Fibroblast of peridontal ligament (primary cell): ENCODE measurements at regions not wholly inside any gene's neighbourhood (a gene's known extent, or its start where the extent isn't known, plus 50 kb on each side); places are given as distances from the start of the nearest gene placed in this dataset.

Source experiments
- DNase-seq: peaks from one replicate; pipeline ENCODE4 v3.0.0-alpha.2; 2010; ENCODE audit errors: extremely low read depth

GRCh38 chr5:158026304-158027031 lies 167.5 kb upstream of the CLINT1 start:
- DNase-seq = peak; percentile 99

DNA sequence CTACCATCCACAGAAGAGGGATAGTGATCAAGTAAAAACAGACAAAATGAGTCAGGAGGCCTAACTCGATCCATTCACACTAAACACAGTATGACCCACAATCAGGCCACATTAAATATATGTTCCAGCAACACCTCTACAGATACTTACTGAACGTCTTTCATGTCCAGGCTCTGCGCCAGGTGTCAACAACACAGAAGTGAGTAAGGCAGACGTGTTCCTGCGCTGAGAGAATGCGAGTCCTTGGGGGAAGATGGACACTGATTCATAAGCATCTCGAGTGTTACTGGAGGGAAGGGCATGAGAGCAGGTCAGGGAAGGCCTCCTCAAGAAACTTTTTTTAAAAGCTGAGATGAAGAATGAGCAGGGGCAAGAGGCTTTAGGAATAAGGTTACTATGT lies 164.3 kb upstream of the CLINT1 start:
- DNase-seq = no peak

GRCh38 chr5:158022837-158023236 lies 163.9 kb upstream of the CLINT1 start:
- DNase-seq = no peak

DNA sequence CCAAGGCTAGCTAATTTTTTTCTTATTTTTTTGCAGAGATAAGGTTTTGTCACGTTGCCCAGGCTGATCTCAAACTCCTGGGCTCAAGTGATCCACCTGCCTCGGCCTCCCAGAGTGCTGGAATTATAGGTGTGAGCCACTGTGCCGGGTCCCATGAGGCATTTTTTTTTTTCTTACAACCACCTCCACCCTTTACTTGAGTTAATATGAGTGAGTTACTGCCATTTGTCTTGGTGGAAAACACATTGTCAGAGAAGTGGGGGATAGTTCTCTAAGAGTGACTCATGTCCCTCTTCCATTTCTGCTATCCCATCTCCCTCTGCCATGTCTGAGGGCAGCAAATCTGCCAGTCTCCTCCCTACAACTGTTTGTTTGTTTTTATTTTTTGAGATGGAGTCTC lies 163.4 kb upstream of the CLINT1 start:
- no peak for DNase-seq

GRCh38 chr5:158020555-158021418 lies 161.8 kb upstream of the CLINT1 start:
- no peak for DNase-seq

DNA sequence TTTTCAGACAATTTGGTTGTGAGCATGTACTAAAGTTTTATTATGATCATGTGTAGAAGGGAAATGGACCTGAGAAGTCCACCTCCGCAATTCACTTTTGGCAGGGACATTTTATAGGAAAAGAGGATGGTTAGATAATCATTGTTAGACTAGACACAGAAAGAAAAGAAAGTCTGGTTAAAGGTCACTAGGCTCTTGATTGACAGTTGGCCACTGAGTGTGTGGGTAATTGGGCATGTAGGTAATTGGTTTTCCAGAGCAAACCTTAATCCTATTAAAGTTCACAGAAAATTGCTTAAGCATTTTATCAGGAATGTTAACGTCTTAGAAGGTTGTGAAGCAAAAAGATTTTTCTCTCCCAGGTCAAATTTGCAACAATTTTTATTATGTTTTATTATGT lies 158.5 kb upstream of the CLINT1 start:
- DNase-seq = no peak

GRCh38 chr5:158014372-158014771 lies 155.4 kb upstream of the CLINT1 start:
- DNase-seq = no peak

GRCh38 chr5:158013939-158014338 lies 155.0 kb upstream of the CLINT1 start:
- peak; percentile 38 for DNase-seq

DNA sequence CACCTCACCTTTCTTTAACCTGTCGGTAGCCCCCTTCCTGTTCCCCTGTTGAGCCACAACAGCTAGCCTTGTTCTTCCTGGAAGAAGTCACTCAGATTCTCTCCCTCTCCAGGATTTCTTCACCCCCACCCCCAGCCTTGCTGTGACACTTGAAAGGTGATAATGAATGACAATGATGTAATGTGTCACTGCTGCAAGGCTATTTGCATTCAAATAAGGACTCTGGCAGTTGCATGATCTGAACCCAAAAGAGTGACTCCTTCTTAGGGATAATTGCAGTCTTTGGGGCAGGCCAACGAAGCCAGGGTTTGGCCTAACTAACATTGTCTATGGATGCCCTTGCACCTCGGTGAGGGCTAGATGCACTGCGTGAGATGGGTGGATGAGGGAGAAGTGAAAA lies 154.4 kb upstream of the CLINT1 start:
- DNase-seq = no peak

DNA sequence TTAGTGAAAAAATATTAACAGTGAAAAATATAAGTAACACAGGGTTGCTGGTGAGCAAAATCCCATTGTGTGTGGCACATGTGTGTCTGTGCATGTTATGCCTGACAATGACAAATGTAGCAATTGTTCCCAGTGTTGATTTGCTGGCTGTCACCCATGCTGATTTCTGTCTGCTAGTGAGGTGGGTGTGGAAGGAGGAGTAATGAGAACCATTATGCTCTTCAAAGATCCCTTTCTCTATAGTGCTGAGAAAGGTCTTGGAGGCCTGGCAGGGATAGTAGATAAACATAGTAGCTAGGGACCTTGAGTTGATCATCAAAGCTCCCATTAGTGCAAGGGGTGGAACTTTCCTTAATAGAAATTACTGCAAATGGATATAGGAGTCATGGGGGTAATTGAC lies 152.5 kb upstream of the CLINT1 start:
- DNase-seq = no peak

DNA sequence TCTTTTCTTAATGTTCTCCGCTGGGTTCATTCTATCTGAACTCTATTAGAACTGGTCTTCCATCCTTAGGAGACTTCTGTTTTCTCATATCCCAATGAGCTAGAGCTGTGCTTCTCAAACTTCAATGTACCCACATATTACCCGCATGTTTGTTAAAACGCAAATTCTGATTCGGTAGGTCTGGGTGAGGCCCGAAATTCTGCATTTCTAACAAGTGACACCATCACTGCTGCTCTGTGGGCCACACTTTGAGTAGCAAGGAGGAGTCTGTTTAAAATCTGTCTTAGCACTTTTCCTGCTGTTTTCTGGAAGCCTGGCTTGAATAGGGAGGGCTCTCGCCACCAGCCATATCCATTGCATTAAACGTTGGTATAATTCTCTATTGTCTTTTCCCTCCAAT lies 151.9 kb upstream of the CLINT1 start:
- DNase-seq = no peak

GRCh38 chr5:158007336-158007735 lies 148.4 kb upstream of the CLINT1 start:
- DNase-seq = no peak

- DNase-seq = no peak
These were observed 140.8 kb upstream of the CLINT1 start for GRCh38 chr5:157999696-158000095.

- DNase-seq = peak; percentile 55
These were observed 139.1 kb upstream of the CLINT1 start for GRCh38 chr5:157997991-157998504.

DNA sequence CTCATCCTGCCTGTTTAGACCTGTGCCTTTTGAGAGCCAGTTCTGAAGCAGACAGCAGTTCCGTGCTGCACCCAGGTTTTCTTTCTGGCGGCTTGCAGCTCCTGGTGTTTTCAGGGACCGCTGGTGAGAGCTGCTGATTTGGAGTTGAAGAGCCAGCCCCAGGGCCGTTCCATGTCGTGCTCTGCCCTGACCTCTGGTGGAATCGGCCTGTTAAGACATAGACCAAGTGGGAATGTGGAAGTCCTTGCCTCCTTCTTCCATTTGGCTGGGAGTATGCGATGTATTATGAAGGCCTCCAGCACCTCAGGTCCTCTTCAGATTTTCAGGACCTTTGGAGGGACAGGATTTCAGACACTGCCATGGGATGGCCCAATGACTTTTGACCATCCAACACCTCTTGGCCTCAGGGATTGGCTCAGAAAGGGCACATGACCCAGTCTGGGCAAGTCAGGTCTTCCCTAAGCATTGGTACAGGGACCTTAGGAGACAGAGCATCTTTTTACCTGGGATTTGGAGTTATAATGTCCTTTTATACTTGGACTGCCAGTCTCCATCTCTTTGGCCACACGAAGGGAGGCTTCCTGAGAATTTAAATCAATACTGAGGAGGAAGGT lies 136.1 kb upstream of the CLINT1 start:
- peak; percentile 77 for DNase-seq

GRCh38 chr5:157993986-157994691 lies 135.2 kb upstream of the CLINT1 start:
- peak; percentile 40 for DNase-seq

DNA sequence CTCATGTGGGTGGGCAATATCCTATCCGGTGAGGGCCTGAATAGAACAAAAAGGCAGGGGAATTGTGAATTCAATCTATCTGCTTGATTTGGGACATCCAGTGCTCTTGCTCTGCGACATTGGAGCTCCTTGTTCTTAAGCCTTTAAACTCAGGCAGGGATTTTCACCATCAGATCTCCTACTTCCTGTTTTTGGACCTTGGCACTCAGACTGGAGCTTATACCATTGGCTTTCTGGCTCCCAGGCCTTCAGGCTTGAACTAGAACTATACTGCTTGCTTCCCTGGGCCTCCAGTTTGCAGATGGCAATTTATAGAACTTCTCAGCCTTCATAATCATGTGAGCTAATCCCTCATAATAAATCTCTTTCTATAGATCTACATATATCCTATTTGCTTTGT lies 134.3 kb upstream of the CLINT1 start:
- DNase-seq = no peak

- DNase-seq = no peak
These were observed 131.7 kb upstream of the CLINT1 start for GRCh38 chr5:157990583-157991181.

DNA sequence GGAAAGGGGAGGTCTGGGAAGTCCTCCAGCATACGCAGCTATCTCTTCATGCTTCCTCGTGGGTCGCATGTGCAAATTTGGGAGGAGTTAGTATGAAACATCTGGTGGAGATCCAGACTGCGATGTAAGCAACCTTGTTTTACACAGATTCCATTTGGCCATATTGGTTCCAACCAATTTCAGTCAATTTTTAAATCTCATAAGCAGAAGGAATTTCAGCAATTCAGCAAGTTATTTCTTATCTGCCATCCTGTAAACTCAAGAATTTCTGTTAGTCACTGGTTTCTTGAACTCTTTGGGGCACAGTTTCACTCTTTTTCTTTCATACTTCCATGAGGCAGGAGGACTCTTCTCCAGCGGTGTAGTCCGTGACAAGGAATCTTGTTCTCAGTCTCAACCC lies 130.4 kb upstream of the CLINT1 start:
- DNase-seq = no peak

- no peak for DNase-seq
These were observed 128.3 kb upstream of the CLINT1 start for GRCh38 chr5:157987259-157987658.

DNA sequence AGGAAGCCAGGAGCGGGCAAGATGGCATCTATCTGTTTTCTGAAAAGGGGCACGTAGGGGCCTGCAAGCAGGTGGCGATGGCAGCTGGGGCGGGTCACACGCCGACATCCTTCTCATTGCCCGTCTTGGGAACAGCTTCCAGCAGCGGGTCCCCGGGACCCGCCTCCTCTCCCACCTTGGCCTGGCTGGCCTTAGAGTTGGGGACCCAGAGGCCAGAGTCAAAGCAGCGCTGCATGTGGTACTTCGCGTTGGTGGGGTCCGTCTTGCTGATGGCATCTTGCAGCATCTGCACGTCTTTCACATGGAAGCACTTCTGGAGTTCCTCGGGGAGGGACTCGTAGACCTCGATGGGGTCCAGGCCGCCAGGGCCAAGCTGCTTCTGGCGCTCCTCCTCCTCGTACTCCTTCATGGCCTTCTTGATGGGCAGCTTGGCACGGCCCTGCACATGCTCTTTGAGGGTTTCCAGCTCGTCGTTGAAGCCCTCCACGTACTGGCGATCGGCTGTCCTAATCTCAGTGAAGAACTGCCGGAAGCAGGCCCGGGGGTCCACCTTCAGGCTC lies 127.6 kb upstream of the CLINT1 start:
- DNase-seq = no peak
